ENCODE measurements at regions not wholly inside any gene's neighbourhood (a gene's known extent, or its start where the extent isn't known, plus 50 kb on each side); places are given as distances from the start of the nearest gene placed in this dataset.
"Not testable (repeated sequence)": the region's sequence is repeated elsewhere in the genome, so short reads cannot be mapped to it uniquely, and the experiment has no call there.

- no peak overlapping the region for H2AFZ ChIP-seq (ENCODE audit: low read length)
- DNase-seq (ENCODE audit: low spot score): no peak
- H3K4me1 ChIP-seq (ENCODE audit: insufficient read depth, low read length, poor library complexity, severe bottlenecking): no peaks in the 10 kb centered on the region
- no peak overlapping the region for H3K4me2 ChIP-seq (ENCODE audit: low read length)
- no peaks in the 10 kb centered on the region for H4K20me1 ChIP-seq (ENCODE audit: insufficient read depth, low read length)
- no peaks in the 10 kb centered on the region for H3K79me2 ChIP-seq (ENCODE audit: insufficient read depth, low read depth, low read length)
- POLR2A ChIA-PET: interaction anchor here (1.1 kb wide), 1 partner anchor 8 kb away, joined by 3 read pairs; no protein-coding TSS in a partner anchor
- no TSS peak for BruUV-seq (replicated peaks)
- no peak overlapping the region for H3K27ac ChIP-seq (ENCODE audit: low read depth, low read length, poor library complexity, severe bottlenecking)
- intact Hi-C loops (cut with micrococcal nuclease; ENCODE audit: unreplicated experiment): no loop called here
- TF ChIP-seq CTCF (conservative IDR thresholded peaks at IDR 0.05; ENCODE audit: low read length) (no peak), EZH2phosphoT487 (IDR thresholded peaks at IDR 0.05; ENCODE audit: borderline replicate concordance, low read depth, low read length) (no peak)
- H3K36me3 ChIP-seq (ENCODE audit: insufficient read depth, low read length): no peaks in the 10 kb centered on the region
- H3K9me2 ChIP-seq (ENCODE audit: insufficient read depth, low read length): no peaks in the 10 kb centered on the region
- H3K4me3 ChIP-seq (ENCODE audit: low read depth, low read length, poor library complexity, severe bottlenecking): no peak overlapping the region
- H3K9me3 ChIP-seq (ENCODE audit: low read length): no peaks in the 10 kb centered on the region
- CTCF ChIA-PET (ENCODE audit: unreplicated experiment): no interaction called here
Measured at GRCh38 chr10:32180390-32181280, 124.4 kb upstream of the KIF5B start.

GRCh38 chr10:32179836-32180235 is 123.6 kb upstream of the KIF5B start:
- Histone ChIP-seq H3K4me2 (ENCODE audit: low read length) (no peak overlapping the region), H3K79me2 (ENCODE audit: insufficient read depth, low read depth, low read length) (no peaks in the 10 kb centered on the region), H3K9me2 (ENCODE audit: insufficient read depth, low read length) (no peaks in the 10 kb centered on the region), H3K4me3 (ENCODE audit: low read depth, low read length, poor library complexity, severe bottlenecking) (no peak overlapping the region), H4K20me1 (ENCODE audit: insufficient read depth, low read length) (no peaks in the 10 kb centered on the region), H3K36me3 (ENCODE audit: insufficient read depth, low read length) (no peaks in the 10 kb centered on the region), H3K9me3 (ENCODE audit: low read length) (no peaks in the 10 kb centered on the region), H3K27ac (ENCODE audit: low read depth, low read length, poor library complexity, severe bottlenecking) (no peak overlapping the region), H3K4me1 (ENCODE audit: insufficient read depth, low read length, poor library complexity, severe bottlenecking) (no peaks in the 10 kb centered on the region), H2AFZ (ENCODE audit: low read length) (no peak overlapping the region)
- intact Hi-C loops (cut with micrococcal nuclease; ENCODE audit: unreplicated experiment): no loop called here
- TF ChIP-seq EZH2phosphoT487 (IDR thresholded peaks at IDR 0.05; ENCODE audit: borderline replicate concordance, low read depth, low read length) (no peak), CTCF (conservative IDR thresholded peaks at IDR 0.05; ENCODE audit: low read length) (no peak)
- no peak for DNase-seq (ENCODE audit: low spot score)
- BruUV-seq (replicated peaks): no TSS peak
- ChIA-PET POLR2A (interaction anchor here (1.2 kb wide), 1 partner anchor 17 kb away, joined by 3 read pairs; no protein-coding TSS in a partner anchor), CTCF (ENCODE audit: unreplicated experiment) (no interaction called here)

- H3K4me2 ChIP-seq (ENCODE audit: low read length); DNase-seq (ENCODE audit: low spot score); H3K9me2 ChIP-seq (ENCODE audit: insufficient read depth, low read length); H3K79me2 ChIP-seq (ENCODE audit: insufficient read depth, low read depth, low read length); H3K36me3 ChIP-seq (ENCODE audit: insufficient read depth, low read length); H3K9me3 ChIP-seq (ENCODE audit: low read length); H4K20me1 ChIP-seq (ENCODE audit: insufficient read depth, low read length); H3K4me3 ChIP-seq (ENCODE audit: low read depth, low read length, poor library complexity, severe bottlenecking); intact Hi-C loops (cut with micrococcal nuclease; ENCODE audit: unreplicated experiment); H3K27ac ChIP-seq (ENCODE audit: low read depth, low read length, poor library complexity, severe bottlenecking); H2AFZ ChIP-seq (ENCODE audit: low read length); CTCF ChIA-PET (ENCODE audit: unreplicated experiment); H3K4me1 ChIP-seq (ENCODE audit: insufficient read depth, low read length, poor library complexity, severe bottlenecking); BruUV-seq (replicated peaks): not testable (repeated sequence)
- POLR2A ChIA-PET: interaction anchor here (0.7 kb wide), 1 partner anchor 9 kb away, joined by 5 read pairs; no protein-coding TSS in a partner anchor
Measured at GRCh38 chr10:32177594-32177993, 121.4 kb upstream of the KIF5B start.

Measured in OCI-LY7 (cell line).